GM06990 (cell line): ENCODE measurements at regions not wholly inside any gene's neighbourhood (a gene's known extent, or its start where the extent isn't known, plus 50 kb on each side); places are given as distances from the start of the nearest gene placed in this dataset.

Experiments
- DNase-seq: peaks from one replicate; pipeline ENCODE4 v3.0.0-alpha.2; 2011; ENCODE audit not compliant: insufficient read length; ENCODE audit errors: extremely low read depth
- H3K27me3 ChIP-seq: replicated peaks from 2 replicates; pipeline ENCODE4 v1.6.0; 2011; ENCODE audit warnings: low read length; ENCODE audit not compliant: control insufficient read depth, insufficient read depth
- H3K36me3 ChIP-seq: 2 replicates; pipeline ENCODE4 v1.5.1; 2011; ENCODE audit warnings: low read length; ENCODE audit not compliant: control insufficient read depth, insufficient read depth
- H3K4me3 ChIP-seq: replicated peaks from 2 replicates; pipeline ENCODE4 v1.5.1; 2011; ENCODE audit warnings: low read depth, mild to moderate bottlenecking, control low read depth, low read length
- TF ChIP-seq, protein P1 (sequence below): IDR thresholded peaks from 2 replicates; pipeline ENCODE4 v1.5.1; 2011; ENCODE audit warnings: low read length, control low read depth, mild to moderate bottlenecking, inconsistent platforms; ENCODE audit not compliant: insufficient read depth, poor library complexity, severe bottlenecking

DNA sequence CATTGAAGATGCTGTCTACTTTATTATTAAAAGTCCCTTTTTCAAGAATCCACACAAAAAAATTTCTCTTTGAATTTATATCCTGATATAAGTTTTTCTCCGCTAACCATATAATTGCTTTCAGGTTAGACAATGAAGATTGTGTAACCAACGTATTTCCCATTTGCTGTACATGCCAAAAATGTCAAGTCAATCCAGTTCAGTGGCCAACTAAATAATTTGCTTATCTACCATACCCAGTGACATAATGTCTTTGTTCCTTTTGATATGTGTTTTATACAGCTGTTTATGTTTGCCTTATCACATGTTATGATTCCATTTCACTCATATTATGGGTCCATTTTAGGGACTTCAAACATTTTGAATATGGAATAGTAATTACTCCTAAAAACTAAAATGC is 349.9 kb downstream of the EFNA5 start:
- TF ChIP-seq, protein P1, sequence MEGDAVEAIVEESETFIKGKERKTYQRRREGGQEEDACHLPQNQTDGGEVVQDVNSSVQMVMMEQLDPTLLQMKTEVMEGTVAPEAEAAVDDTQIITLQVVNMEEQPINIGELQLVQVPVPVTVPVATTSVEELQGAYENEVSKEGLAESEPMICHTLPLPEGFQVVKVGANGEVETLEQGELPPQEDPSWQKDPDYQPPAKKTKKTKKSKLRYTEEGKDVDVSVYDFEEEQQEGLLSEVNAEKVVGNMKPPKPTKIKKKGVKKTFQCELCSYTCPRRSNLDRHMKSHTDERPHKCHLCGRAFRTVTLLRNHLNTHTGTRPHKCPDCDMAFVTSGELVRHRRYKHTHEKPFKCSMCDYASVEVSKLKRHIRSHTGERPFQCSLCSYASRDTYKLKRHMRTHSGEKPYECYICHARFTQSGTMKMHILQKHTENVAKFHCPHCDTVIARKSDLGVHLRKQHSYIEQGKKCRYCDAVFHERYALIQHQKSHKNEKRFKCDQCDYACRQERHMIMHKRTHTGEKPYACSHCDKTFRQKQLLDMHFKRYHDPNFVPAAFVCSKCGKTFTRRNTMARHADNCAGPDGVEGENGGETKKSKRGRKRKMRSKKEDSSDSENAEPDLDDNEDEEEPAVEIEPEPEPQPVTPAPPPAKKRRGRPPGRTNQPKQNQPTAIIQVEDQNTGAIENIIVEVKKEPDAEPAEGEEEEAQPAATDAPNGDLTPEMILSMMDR: no peak
- H3K27me3 ChIP-seq: no peaks in the 10 kb centered on the region
- H3K36me3 ChIP-seq: no peaks in the 10 kb centered on the region
- no peak for DNase-seq
- no peak overlapping the region for H3K4me3 ChIP-seq

DNA sequence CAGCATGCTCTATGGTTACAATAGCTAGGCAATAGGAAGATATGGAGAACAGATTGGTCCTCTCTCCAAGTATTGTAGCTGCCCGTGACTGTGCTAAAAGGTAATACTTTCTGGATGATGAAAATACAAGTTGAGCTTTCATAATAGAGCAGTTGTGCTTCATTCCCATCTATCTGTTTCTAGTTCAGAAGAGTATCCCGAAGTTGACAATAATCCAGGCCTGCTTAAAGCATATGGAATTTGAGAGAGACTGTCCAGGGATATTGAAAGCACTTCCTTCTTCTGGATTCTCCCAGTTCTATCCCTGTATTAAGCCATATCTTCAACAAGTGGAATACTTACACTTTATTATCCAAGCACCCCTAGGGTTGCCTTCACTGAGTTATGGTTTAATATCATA is 350.4 kb downstream of the EFNA5 start:
- Histone ChIP-seq H3K4me3 (no peak overlapping the region), H3K27me3 (no peaks in the 10 kb centered on the region), H3K36me3 (no peaks in the 10 kb centered on the region)
- TF ChIP-seq, protein P1: no peak
- DNase-seq: no peak

DNA sequence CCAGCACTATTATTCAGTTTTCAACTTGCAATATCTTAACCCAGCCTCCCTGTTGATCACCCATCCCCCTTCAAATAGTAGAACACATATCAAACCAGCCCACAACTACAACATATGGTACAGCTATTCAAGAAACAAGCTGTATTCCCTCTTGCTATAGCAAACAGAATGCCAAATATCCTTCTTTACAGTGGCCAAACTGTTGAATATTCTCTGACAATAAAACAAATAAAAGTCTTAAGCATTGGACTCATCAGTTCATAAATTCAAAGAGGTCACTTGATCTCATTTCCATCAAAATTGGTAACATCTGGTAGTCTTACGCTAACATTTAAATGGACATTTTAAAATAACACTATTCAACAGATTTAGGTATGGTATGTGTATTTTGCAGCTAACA is 350.8 kb downstream of the EFNA5 start:
- no peaks in the 10 kb centered on the region for H3K27me3 ChIP-seq
- no peak overlapping the region for H3K4me3 ChIP-seq
- H3K36me3 ChIP-seq: no peaks in the 10 kb centered on the region
- TF ChIP-seq, protein P1: no peak
- DNase-seq: no peak

DNA sequence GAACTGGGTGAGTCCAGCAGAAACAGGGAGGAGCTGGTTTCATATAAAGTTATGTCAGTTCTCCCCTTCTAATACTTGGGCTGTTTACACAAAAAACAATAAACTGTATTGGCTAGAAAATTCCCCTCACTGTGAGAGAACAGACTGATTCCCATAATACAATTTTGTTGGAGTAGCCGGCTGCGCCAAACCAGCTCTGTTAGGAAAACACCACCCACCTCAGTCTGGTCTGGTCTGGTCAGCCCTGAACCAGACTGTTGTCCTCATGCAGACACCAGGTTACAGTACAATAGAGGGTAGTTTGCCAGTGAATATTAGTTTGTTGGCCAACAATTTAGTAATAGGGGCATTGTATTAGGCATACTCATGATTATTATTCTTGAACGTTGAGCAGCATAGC is 356.4 kb downstream of the EFNA5 start:
- no peaks in the 10 kb centered on the region for H3K27me3 ChIP-seq
- TF ChIP-seq, protein P1: no peak
- H3K4me3 ChIP-seq: no peak overlapping the region
- no peaks in the 10 kb centered on the region for H3K36me3 ChIP-seq
- DNase-seq: no peak

DNA sequence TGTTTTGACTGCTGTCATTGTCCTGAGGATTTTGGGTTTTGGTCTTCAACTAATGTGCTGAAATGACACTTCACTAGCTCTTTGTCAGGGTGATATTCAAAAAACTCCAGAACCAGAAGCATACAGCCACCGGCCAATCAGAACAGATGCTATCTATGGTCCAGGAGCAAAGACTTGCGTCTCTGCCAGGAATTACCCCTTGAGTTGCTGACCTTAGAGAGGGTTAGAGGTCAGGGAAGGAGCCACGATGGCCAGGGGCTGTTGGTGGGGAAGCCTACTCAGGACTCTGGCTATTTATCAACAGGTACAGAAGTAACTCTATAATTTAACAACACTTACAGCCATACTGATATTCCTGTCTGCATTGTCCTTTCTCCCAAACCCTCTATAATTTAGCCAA is 356.8 kb downstream of the EFNA5 start:
- H3K36me3 ChIP-seq: no peaks in the 10 kb centered on the region
- TF ChIP-seq, protein P1: no peak
- DNase-seq: no peak
- no peak overlapping the region for H3K4me3 ChIP-seq
- H3K27me3 ChIP-seq: no peaks in the 10 kb centered on the region

DNA sequence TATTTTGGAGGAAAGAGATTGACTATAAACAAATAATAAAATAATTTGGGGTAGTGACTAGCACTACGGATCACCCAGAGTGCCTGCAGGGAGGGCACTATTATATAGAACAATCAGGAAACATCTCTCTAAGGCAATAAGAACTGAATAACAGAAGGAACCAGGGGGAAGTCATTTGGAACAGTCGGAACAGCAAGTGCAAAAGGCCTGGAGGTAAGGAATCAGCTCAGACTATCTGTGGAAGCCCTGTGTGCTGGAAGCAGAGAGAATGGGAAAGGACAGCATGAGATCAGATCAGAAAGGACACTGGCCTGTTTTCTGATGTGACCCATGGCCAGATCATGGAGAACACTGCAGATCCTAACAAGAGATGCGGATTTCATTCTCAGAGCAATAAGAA is 357.6 kb downstream of the EFNA5 start:
- DNase-seq: no peak
- TF ChIP-seq, protein P1: no peak
- Histone ChIP-seq H3K4me3 (no peak overlapping the region), H3K36me3 (no peaks in the 10 kb centered on the region), H3K27me3 (no peaks in the 10 kb centered on the region)
